Kidney (tissue), 13 donors: ENCODE measurements at regions not wholly inside any gene's neighbourhood (a gene's known extent, or its start where the extent isn't known, plus 50 kb on each side); places are given as distances from the start of the nearest gene placed in this dataset.
"Not testable (repeated sequence)": the region's sequence is repeated elsewhere in the genome, so short reads cannot be mapped to it uniquely, and the experiment has no call there.

Source experiments
- DNase-seq, 5 donors: peaks; one replicate each; pipeline ENCODE4 v3.0.0-alpha.2; 2013 to 2020
- FAIRE-seq: peaks from 2 replicates; lab custom pipeline; 2012; peaks lifted over from hg19 to GRCh38; lab: Jason Lieb, UNC
- H3K27ac ChIP-seq, 2 donors: one replicate each; pipeline ENCODE4 v1.7.0; 2013; ENCODE audit warnings: low read depth in 2 of 2, low read length in 2 of 2, inconsistent platforms in 1 of 2
- H3K27me3 ChIP-seq: one replicate; pipeline ENCODE4 v1.7.1; 2013; ENCODE audit warnings: low read length, inconsistent platforms; ENCODE audit not compliant: control insufficient read depth, insufficient read depth
- H3K36me3 ChIP-seq, 3 donors: one replicate each; pipeline versions ENCODE4 v1.7.0 to v1.7.1; 2013; ENCODE audit warnings: low read length in 3 of 3, control low read depth in 1 of 3, inconsistent platforms in 1 of 3; ENCODE audit not compliant: insufficient read depth in 3 of 3, control insufficient read depth in 2 of 3
- H3K4me1 ChIP-seq, 3 donors: one replicate each; pipeline versions ENCODE4 v1.7.0 to v1.7.1; 2013; ENCODE audit warnings: low read length in 3 of 3, inconsistent platforms in 1 of 3, low read depth in 1 of 3; ENCODE audit not compliant: control insufficient read depth in 2 of 3, insufficient read depth in 2 of 3
- H3K4me3 ChIP-seq, 3 donors: one replicate each; pipeline versions ENCODE4 v1.7.0 to v1.8.1; 2013; ENCODE audit warnings: low read length in 3 of 3, control low read depth in 1 of 3, inconsistent platforms in 1 of 3
- H3K9ac ChIP-seq, 3 donors: one replicate each; pipeline versions ENCODE4 v1.7.0 to v1.7.1; 2013; ENCODE audit warnings: low read length in 3 of 3, control low read depth in 1 of 3, inconsistent platforms in 1 of 3
- H3K9me3 ChIP-seq, 3 donors: one replicate each; pipeline versions ENCODE4 v1.7.0 to v1.7.1; 2013; ENCODE audit warnings: low read length in 3 of 3, control low read depth in 1 of 3, inconsistent platforms in 1 of 3; ENCODE audit not compliant: control insufficient read depth in 2 of 3, insufficient read depth in 1 of 3
- intact Hi-C: fragments of 100-400 bp; cut with DNase I; formaldehyde crosslinking; loops from one replicate; pipeline ENCODE4 v1.11.1; 2022
- TF ChIP-seq, protein P1 (sequence below): IDR thresholded peaks from 3 replicates; pipeline ENCODE4 v1.5.1; 2012; ENCODE audit warnings: mild to moderate bottlenecking, moderate library complexity, borderline replicate concordance; ENCODE audit not compliant: insufficient read depth; ENCODE audit errors: extremely low read depth
- donor health status: control.
- donor health status: control.
- donor health status: control.
- donor health status: control.
- donor health status: control.
- donor health status: DM: yes; HTN: yes; CAD: no.
- donor health status: Normal renal cell carcinoma (clear cell type).

DNA sequence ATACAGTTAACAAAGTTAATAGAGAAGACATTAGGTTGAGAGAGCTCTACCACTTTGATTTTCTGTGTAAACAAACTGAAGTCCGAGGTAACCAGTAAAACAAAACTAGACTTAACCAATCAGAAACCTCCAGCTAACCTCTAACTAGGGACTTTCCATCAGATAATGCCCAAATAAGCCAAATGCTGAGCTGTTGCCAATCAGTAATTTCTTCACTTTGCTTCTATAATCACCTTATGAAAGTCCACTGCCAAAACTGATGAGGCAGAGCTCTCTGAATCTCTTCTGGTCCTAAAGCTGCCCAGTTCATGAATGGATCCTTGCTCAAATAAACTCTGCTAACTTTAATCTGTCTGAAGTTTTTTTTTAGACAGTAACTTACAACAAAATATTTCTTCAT, 448.0 kb upstream of the NECTIN3 start:
- H3K27me3 ChIP-seq: no peaks in the 10 kb centered on the region
- intact Hi-C loops: no loop called here
- H3K27ac ChIP-seq: no peak overlapping the region
- DNase-seq: no peak
- H3K4me3 ChIP-seq: no peak overlapping the region
- no peaks in the 10 kb centered on the region for H3K36me3 ChIP-seq
- no peaks in the 10 kb centered on the region for H3K9me3 ChIP-seq
- TF ChIP-seq, protein P1, sequence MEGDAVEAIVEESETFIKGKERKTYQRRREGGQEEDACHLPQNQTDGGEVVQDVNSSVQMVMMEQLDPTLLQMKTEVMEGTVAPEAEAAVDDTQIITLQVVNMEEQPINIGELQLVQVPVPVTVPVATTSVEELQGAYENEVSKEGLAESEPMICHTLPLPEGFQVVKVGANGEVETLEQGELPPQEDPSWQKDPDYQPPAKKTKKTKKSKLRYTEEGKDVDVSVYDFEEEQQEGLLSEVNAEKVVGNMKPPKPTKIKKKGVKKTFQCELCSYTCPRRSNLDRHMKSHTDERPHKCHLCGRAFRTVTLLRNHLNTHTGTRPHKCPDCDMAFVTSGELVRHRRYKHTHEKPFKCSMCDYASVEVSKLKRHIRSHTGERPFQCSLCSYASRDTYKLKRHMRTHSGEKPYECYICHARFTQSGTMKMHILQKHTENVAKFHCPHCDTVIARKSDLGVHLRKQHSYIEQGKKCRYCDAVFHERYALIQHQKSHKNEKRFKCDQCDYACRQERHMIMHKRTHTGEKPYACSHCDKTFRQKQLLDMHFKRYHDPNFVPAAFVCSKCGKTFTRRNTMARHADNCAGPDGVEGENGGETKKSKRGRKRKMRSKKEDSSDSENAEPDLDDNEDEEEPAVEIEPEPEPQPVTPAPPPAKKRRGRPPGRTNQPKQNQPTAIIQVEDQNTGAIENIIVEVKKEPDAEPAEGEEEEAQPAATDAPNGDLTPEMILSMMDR: no peak
- H3K9ac ChIP-seq: no peak overlapping the region
- no peaks in the 10 kb centered on the region for H3K4me1 ChIP-seq
- no peak for FAIRE-seq

- intact Hi-C loops: no loop called here
- H3K36me3 ChIP-seq: no peaks in the 10 kb centered on the region
- DNase-seq: peak in 1 of 5 donors; percentile 10
- H3K9me3 ChIP-seq: no peaks in the 10 kb centered on the region
- H3K4me3 ChIP-seq: no peak overlapping the region
- FAIRE-seq: no peak
- H3K9ac ChIP-seq: no peak overlapping the region
- TF ChIP-seq, protein P1: no peak
- H3K27me3 ChIP-seq: no peaks in the 10 kb centered on the region
- H3K4me1 ChIP-seq: no peaks in the 10 kb centered on the region
- H3K27ac ChIP-seq: no peak overlapping the region
Observed at GRCh38 chr3:110624576-110624975, 447.0 kb upstream of the NECTIN3 start.

DNA sequence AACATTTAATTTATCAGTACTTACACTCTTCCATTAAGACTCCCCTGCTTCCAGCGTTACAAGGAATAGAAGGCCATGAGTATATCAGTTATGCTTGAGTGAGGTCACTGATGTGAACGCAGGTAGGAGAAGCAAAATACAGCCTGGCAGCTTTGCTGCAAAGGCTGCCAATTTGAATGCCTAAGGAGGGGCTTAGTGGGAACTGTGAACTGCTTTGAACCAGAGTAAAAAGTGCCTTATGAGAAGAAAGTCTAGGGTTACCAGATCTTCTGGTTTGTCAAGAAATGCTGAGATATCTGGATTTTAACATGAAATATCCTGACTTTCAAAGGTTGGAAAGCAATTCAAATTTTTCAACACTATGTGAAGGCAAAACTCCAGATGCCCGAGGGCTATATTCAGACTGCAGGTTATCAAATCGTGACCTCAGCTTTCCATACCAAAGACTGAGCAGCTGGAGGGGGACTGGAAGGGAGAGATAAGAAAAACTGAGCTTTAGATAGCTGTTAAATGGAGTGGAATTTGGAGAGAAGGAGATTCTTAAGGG, 446.3 kb upstream of the NECTIN3 start:
- FAIRE-seq (no peak), DNase-seq (peak in 3 of 5 donors; percentile 20 to 59 (median 52))
- Histone ChIP-seq H3K4me3 (no peak overlapping the region), H3K9ac (no peak overlapping the region), H3K9me3 (no peaks in the 10 kb centered on the region), H3K27ac (no peak overlapping the region), H3K36me3 (no peaks in the 10 kb centered on the region), H3K27me3 (no peaks in the 10 kb centered on the region), H3K4me1 (no peaks in the 10 kb centered on the region)
- TF ChIP-seq, protein P1: no peak
- intact Hi-C loops: no loop called here

DNA sequence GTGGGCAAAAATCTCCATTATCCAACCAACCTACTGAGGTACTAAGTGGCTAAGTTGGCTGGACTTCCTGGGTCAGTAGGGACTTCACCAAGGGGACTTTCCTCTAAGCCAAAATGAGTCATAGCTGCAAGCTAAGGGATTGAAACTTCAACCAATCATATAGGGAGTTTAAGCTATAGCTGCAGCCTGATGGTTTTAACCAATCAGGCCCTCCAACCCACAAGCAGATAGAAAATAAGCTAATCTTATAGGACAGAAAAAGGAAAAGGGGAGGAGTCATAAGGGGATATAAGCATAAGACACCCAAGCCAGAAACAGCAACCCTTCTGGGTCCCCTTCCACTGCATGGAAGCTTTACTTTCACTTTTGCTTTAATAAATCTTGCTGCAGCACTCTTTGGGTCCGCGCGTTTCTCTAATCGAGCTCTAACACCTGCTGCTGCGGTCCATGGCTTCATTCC, 444.9 kb upstream of the NECTIN3 start:
- FAIRE-seq, intact Hi-C loops, H3K9ac ChIP-seq, H3K9me3 ChIP-seq, H3K4me3 ChIP-seq, H3K36me3 ChIP-seq, H3K27ac ChIP-seq, H3K4me1 ChIP-seq, DNase-seq, H3K27me3 ChIP-seq: not testable (repeated sequence)
